ENCODE measurements at regions not wholly inside any gene's neighbourhood (a gene's known extent, or its start where the extent isn't known, plus 50 kb on each side); places are given as distances from the start of the nearest gene placed in this dataset.

- DNase-seq: no peak
Observed at GRCh38 chr17:77716289-77716926, 242.1 kb upstream of the TNRC6C start.

- DNase-seq: no peak
Observed at GRCh38 chr17:77717941-77718668, 240.4 kb upstream of the TNRC6C start.

- no peak for DNase-seq
Observed at GRCh38 chr17:77718669-77718961, 239.9 kb upstream of the TNRC6C start.

GRCh38 chr17:77719806-77720205 lies 238.7 kb upstream of the TNRC6C start:
- DNase-seq: no peak

- DNase-seq: no peak
Observed at GRCh38 chr17:77720946-77721845, 237.3 kb upstream of the TNRC6C start.

GRCh38 chr17:77721846-77722160 lies 236.7 kb upstream of the TNRC6C start:
- DNase-seq: no peak

- no peak for DNase-seq
Observed at GRCh38 chr17:77722366-77722765, 236.1 kb upstream of the TNRC6C start.

GRCh38 chr17:77723071-77723908 lies 235.2 kb upstream of the TNRC6C start:
- no peak for DNase-seq

- DNase-seq: no peak
Observed at GRCh38 chr17:77723909-77724875, 234.3 kb upstream of the TNRC6C start.

GRCh38 chr17:77724876-77725615 lies 233.5 kb upstream of the TNRC6C start:
- DNase-seq: no peak

GRCh38 chr17:77725846-77726245 lies 232.7 kb upstream of the TNRC6C start:
- DNase-seq: no peak

- DNase-seq: no peak
Observed at GRCh38 chr17:77726549-77727006, 231.9 kb upstream of the TNRC6C start.

GRCh38 chr17:77727037-77727615 lies 231.4 kb upstream of the TNRC6C start:
- DNase-seq: no peak

GRCh38 chr17:77728474-77728795 lies 230.1 kb upstream of the TNRC6C start:
- no peak for DNase-seq

- DNase-seq: no peak
Observed at GRCh38 chr17:77728871-77729270, 229.6 kb upstream of the TNRC6C start.

- DNase-seq: no peak
Observed at GRCh38 chr17:77729587-77729986, 228.9 kb upstream of the TNRC6C start.

GRCh38 chr17:77730376-77730775 lies 228.1 kb upstream of the TNRC6C start:
- DNase-seq: no peak

- no peak for DNase-seq
Observed at GRCh38 chr17:77733576-77734296, 224.8 kb upstream of the TNRC6C start.

- DNase-seq: no peak
Observed at GRCh38 chr17:77734371-77735080, 224.0 kb upstream of the TNRC6C start.
